HG02938 (cell line): ENCODE measurements at regions not wholly inside any gene's neighbourhood (a gene's known extent, or its start where the extent isn't known, plus 50 kb on each side); places are given as distances from the start of the nearest gene placed in this dataset.

Experiments used
- ATAC-seq: cut with Tn5 transposase; IDR thresholded peaks from one replicate; pipeline ENCODE4 v1.9.1; 2021; ENCODE audit warnings: mild to moderate bottlenecking, moderate library complexity; ENCODE audit not compliant: unreplicated experiment

GRCh38 chr18:4653418-4653817 lies 198.3 kb upstream of the DLGAP1 start:
- ATAC-seq = no peak

GRCh38 chr18:4641771-4642368 lies 186.8 kb upstream of the DLGAP1 start:
- ATAC-seq = no peak

- no peak for ATAC-seq
These were observed 185.4 kb upstream of the DLGAP1 start for GRCh38 chr18:4640349-4641012.

GRCh38 chr18:4639628-4640310 lies 184.7 kb upstream of the DLGAP1 start:
- ATAC-seq = peak; percentile 85

GRCh38 chr18:4638680-4639079 lies 183.6 kb upstream of the DLGAP1 start:
- no peak for ATAC-seq

- no peak for ATAC-seq
These were observed 182.8 kb upstream of the DLGAP1 start for GRCh38 chr18:4637876-4638275.

GRCh38 chr18:4636967-4637366 lies 181.9 kb upstream of the DLGAP1 start:
- ATAC-seq = no peak

GRCh38 chr18:4631239-4631638 lies 176.1 kb upstream of the DLGAP1 start:
- ATAC-seq = no peak

- ATAC-seq = no peak
These were observed 150.1 kb upstream of the DLGAP1 start for GRCh38 chr18:4605212-4605611.

GRCh38 chr18:4603955-4604354 lies 148.8 kb upstream of the DLGAP1 start:
- ATAC-seq = no peak

GRCh38 chr18:4599312-4599711 lies 144.2 kb upstream of the DLGAP1 start:
- ATAC-seq = no peak

- ATAC-seq = no peak
These were observed 142.2 kb upstream of the DLGAP1 start for GRCh38 chr18:4597301-4597700.

- ATAC-seq = no peak
These were observed 138.8 kb upstream of the DLGAP1 start for GRCh38 chr18:4593895-4594294.

- no peak for ATAC-seq
These were observed 138.4 kb upstream of the DLGAP1 start for GRCh38 chr18:4593459-4593858.

- ATAC-seq = no peak
These were observed 134.1 kb upstream of the DLGAP1 start for GRCh38 chr18:4589056-4589800.

GRCh38 chr18:4587204-4587603 lies 132.1 kb upstream of the DLGAP1 start:
- no peak for ATAC-seq

GRCh38 chr18:4586731-4587130 lies 131.6 kb upstream of the DLGAP1 start:
- no peak for ATAC-seq

- no peak for ATAC-seq
These were observed 127.6 kb upstream of the DLGAP1 start for GRCh38 chr18:4582431-4583335.

GRCh38 chr18:4581966-4582365 lies 126.9 kb upstream of the DLGAP1 start:
- no peak for ATAC-seq

- ATAC-seq = no peak
These were observed 123.3 kb upstream of the DLGAP1 start for GRCh38 chr18:4578449-4578848.

GRCh38 chr18:4573735-4574134 lies 118.6 kb upstream of the DLGAP1 start:
- ATAC-seq = no peak
